HCT116 (cell line): ENCODE measurements at regions not wholly inside any gene's neighbourhood (a gene's known extent, or its start where the extent isn't known, plus 50 kb on each side); places are given as distances from the start of the nearest gene placed in this dataset.

Source experiments
- ATAC-seq: fragments of 200-7000 bp; cut with Tn5 transposase; 2 replicates; pipeline ENCODE4 v1.9.1; 2020; ENCODE audit warnings: mild to moderate bottlenecking, moderate library complexity
- BruUV-seq: library from RNA; stranded (reverse); fragments of 400-500 nt; replicated peaks from 2 replicates; lab custom pipeline; 2021; lab: Mats Ljungman, UMichigan
- CTCF ChIA-PET: fragments of 300-600 bp; sonication (Branson Sonifier 250); formaldehyde crosslinking; loops from one replicate; lab custom pipeline; 2021; ENCODE audit warnings: antibody characterized with exemption; lab: Charles Lee
- POLR2A ChIA-PET: fragments of 300-600, 350-600 bp; sonication (Branson Sonifier 250); formaldehyde crosslinking; loops from one replicate; lab custom pipeline; 2021; ENCODE audit warnings: antibody characterized with exemption; lab: Charles Lee
- RAD21 ChIA-PET, 2 experiments: fragments of 300-600 bp; sonication (Branson Sonifier 250); formaldehyde crosslinking; loops; one replicate each; lab custom pipeline; 2023; ENCODE audit warnings: low total read pairs in 2 of 2; ENCODE audit not compliant: uncharacterized antibody in 2 of 2, unreplicated experiment in 2 of 2, low non-redundant PET in 1 of 2; lab: Charles Lee
- DNase-seq: peaks from one replicate; pipeline ENCODE4 v3.0.0-alpha.2; 2010; ENCODE audit warnings: low read depth, low spot score
- H2AFZ ChIP-seq: fragments of 200-600 bp; shearing (Covaris generic), sonication (generic); 2 replicates; pipeline ENCODE4 v1.6.1; 2017; ENCODE audit warnings: low read depth, mixed run types, mixed read lengths, antibody characterized with exemption, low read length; ENCODE audit not compliant: poor library complexity, severe bottlenecking
- H3K27ac ChIP-seq: 2 replicates; pipeline ENCODE4 v1.5.1; 2012; ENCODE audit warnings: low read depth, low read length
- H3K27me3 ChIP-seq: fragments of 200-600 bp; sonication (generic); 2 replicates; pipeline ENCODE4 v1.6.1; 2016; ENCODE audit warnings: mixed run types, low read length, mixed read lengths; ENCODE audit not compliant: insufficient read depth
- H3K36me3 ChIP-seq, 2 experiments: fragments of 200-500 bp in 1 of 2; fragments of 200-600 bp in 1 of 2; sonication (Bioruptor generic) in 1 of 2; sonication (generic) in 1 of 2; 2 replicates each; pipeline versions ENCODE4 v1.5.1 to v1.6.1; 2014 to 2016; ENCODE audit warnings: low read length in 2 of 2, inconsistent platforms in 1 of 2, mixed read lengths in 1 of 2, mixed run types in 1 of 2; ENCODE audit not compliant: insufficient read depth in 2 of 2, control insufficient read depth in 1 of 2
- H3K4me1 ChIP-seq, 2 experiments: fragments of 200-600 bp in 1 of 2; sonication (generic) in 1 of 2; 2 replicates each; pipeline versions ENCODE4 v1.5.1 to v1.6.1; 2012 to 2017; ENCODE audit warnings: low read length in 2 of 2, inconsistent platforms in 1 of 2, mild to moderate bottlenecking in 1 of 2, mixed read lengths in 1 of 2, mixed run types in 1 of 2, moderate library complexity in 1 of 2; ENCODE audit not compliant: insufficient read depth in 2 of 2, control insufficient read depth in 1 of 2
- H3K4me2 ChIP-seq: fragments of 200-600 bp; sonication (generic); 2 replicates; pipeline ENCODE4 v1.6.1; 2017; ENCODE audit warnings: mixed run types, low read length, mixed read lengths
- H3K4me3 ChIP-seq, 2 experiments: fragments of 200-600 bp in 1 of 2; sonication (generic) in 1 of 2; replicated peaks in 1 of 2; 2 replicates each; pipeline ENCODE4 v1.5.1; 2011 to 2016; ENCODE audit warnings: low read length in 2 of 2, control low read depth in 1 of 2, low read depth in 1 of 2, mild to moderate bottlenecking in 1 of 2, mixed read lengths in 1 of 2, mixed run types in 1 of 2
- H3K79me2 ChIP-seq: fragments of 200-600 bp; sonication (generic); 2 replicates; pipeline ENCODE4 v1.6.1; 2017; ENCODE audit warnings: mild to moderate bottlenecking, mixed run types, low read length, moderate library complexity, mixed read lengths; ENCODE audit not compliant: insufficient read depth
- H3K9ac ChIP-seq: fragments of 200-600 bp; sonication (generic); 2 replicates; pipeline ENCODE4 v1.6.1; 2016; ENCODE audit warnings: low read length, mixed read lengths
- H3K9me2 ChIP-seq: fragments of 200-600 bp; sonication (generic), shearing (Covaris generic); 2 replicates; pipeline ENCODE4 v1.6.1; 2017; ENCODE audit warnings: mixed run types, mild to moderate bottlenecking, moderate library complexity; ENCODE audit not compliant: insufficient read depth
- H3K9me3 ChIP-seq, 2 experiments: fragments of 200-500 bp in 1 of 2; fragments of 200-600 bp in 1 of 2; sonication (Bioruptor generic) in 1 of 2; sonication (generic) in 1 of 2; 2 replicates each; pipeline ENCODE4 v1.6.1; 2014 to 2017; ENCODE audit warnings: low read length in 2 of 2, mixed read lengths in 2 of 2, inconsistent platforms in 1 of 2, low read depth in 1 of 2, mild to moderate bottlenecking in 1 of 2, mixed run types in 1 of 2, moderate library complexity in 1 of 2; ENCODE audit not compliant: control insufficient read depth in 1 of 2, insufficient read depth in 1 of 2
- H4K20me1 ChIP-seq: fragments of 200-600 bp; sonication (generic), shearing (Covaris generic); 2 replicates; pipeline ENCODE4 v1.6.1; 2017; ENCODE audit warnings: mixed run types, mild to moderate bottlenecking, moderate library complexity; ENCODE audit not compliant: insufficient read depth
- ELF1 ChIP-seq: IDR thresholded peaks from 2 replicates; pipeline ENCODE4 v1.6.1; 2012; ENCODE audit warnings: low read depth, borderline replicate concordance
- FOSL1 ChIP-seq: IDR thresholded peaks from 2 replicates; pipeline ENCODE4 v1.6.1; 2012; ENCODE audit warnings: low read depth
- POLR2A ChIP-seq: IDR thresholded peaks from 2 replicates; pipeline ENCODE4 v1.7.0; 2011; ENCODE audit warnings: borderline replicate concordance; ENCODE audit not compliant: insufficient read depth, insufficient read length; ENCODE audit errors: extremely low read depth
- SIN3A ChIP-seq: IDR thresholded peaks from 2 replicates; pipeline ENCODE4 v1.6.1; 2012; ENCODE audit warnings: low read depth
- YY1 ChIP-seq: IDR thresholded peaks from 2 replicates; pipeline ENCODE4 v1.6.1; 2011; ENCODE audit warnings: low read length, low read depth, moderate library complexity, mild to moderate bottlenecking; ENCODE audit not compliant: insufficient replicate concordance; ENCODE audit errors: extremely low read depth
- ZFX ChIP-seq: fragments of 450-650 bp; IDR thresholded peaks from 2 replicates; pipeline ENCODE4 v1.6.1; 2017
- intact Hi-C: fragments of 100-400 bp; cut with micrococcal nuclease; formaldehyde crosslinking; loops from 2 replicates; pipeline ENCODE4 v1.10.0; 2022
- TF ChIP-seq, protein P1 (sequence below): IDR thresholded peaks from 2 replicates; pipeline ENCODE4 v1.6.1; 2012
- TF ChIP-seq, protein P2 (sequence below), 3 experiments: fragments of 200-600 bp in 1 of 3; sonication (generic) in 1 of 3; IDR thresholded peaks in 2 of 3; conservative IDR thresholded peaks in 1 of 3; 2 replicates each; pipeline ENCODE4 v1.5.1; 2012 to 2017; ENCODE audit warnings: low read depth in 2 of 3, low read length in 2 of 3, antibody characterized with exemption in 1 of 3, borderline replicate concordance in 1 of 3, control low read depth in 1 of 3, mild to moderate bottlenecking in 1 of 3, mixed read lengths in 1 of 3, mixed run types in 1 of 3, moderate library complexity in 1 of 3; ENCODE audit not compliant: insufficient read depth in 1 of 3

DNA sequence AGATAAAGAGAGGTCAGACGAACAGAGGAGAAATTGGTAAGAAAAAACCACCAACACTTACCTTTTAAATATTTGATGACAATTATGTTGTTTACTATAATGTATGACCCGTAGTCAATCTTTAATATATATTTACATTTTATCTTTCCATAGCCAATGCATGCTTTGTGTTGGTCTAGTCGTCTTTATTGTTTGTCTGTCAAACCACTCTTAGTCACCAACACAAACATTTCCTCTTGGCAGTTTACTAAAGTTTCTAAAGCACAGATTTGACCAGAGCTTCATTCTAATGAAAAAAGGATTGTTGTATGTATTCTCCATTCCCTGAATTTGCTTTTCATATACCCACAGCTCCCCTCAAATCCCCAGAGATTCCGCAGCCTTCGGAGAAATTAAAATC is 784.7 kb upstream of the PIK3C3 start:
- POLR2A ChIA-PET: no interaction called here
- Histone ChIP-seq H3K4me3 (no peak overlapping the region), H2AFZ (no peak overlapping the region), H3K27me3 (no peaks in the 10 kb centered on the region), H3K9me2 (no peaks in the 10 kb centered on the region), H3K9me3 (peaks cover 0 to 12% of the 10 kb centered on the region in 2 experiments; a peak in 2 of 4 replicates), H3K9ac (no peak overlapping the region), H3K36me3 (no peaks in the 10 kb centered on the region), H4K20me1 (no peaks in the 10 kb centered on the region), H3K4me2 (no peak overlapping the region), H3K4me1 (no peaks in the 10 kb centered on the region), H3K27ac (no peak overlapping the region), H3K79me2 (no peaks in the 10 kb centered on the region)
- CTCF ChIA-PET: no interaction called here
- intact Hi-C loops: no loop called here
- no TSS peak for BruUV-seq
- no peak for TF ChIP-seq FOSL1
- TF ChIP-seq YY1: no peak
- TF ChIP-seq SIN3A: no peak
- no peak for TF ChIP-seq ELF1
- no peak for ATAC-seq
- no peak for DNase-seq
- RAD21 ChIA-PET: no interaction called here

GRCh38 chr18:41165625-41166024 is 789.4 kb upstream of the PIK3C3 start:
- Histone ChIP-seq H2AFZ (no peak overlapping the region), H3K27me3 (no peaks in the 10 kb centered on the region), H3K4me2 (no peak overlapping the region), H4K20me1 (no peaks in the 10 kb centered on the region), H3K79me2 (no peaks in the 10 kb centered on the region), H3K9ac (no peak overlapping the region), H3K4me3 (no peak overlapping the region), H3K9me3 (peaks cover 0 to 21% of the 10 kb centered on the region in 2 experiments; a peak in 2 of 4 replicates), H3K9me2 (no peaks in the 10 kb centered on the region), H3K4me1 (no peaks in the 10 kb centered on the region), H3K27ac (no peak overlapping the region), H3K36me3 (no peaks in the 10 kb centered on the region)
- TF ChIP-seq POLR2A: no peak
- TF ChIP-seq ZFX: no peak
- TF ChIP-seq, protein P1, sequence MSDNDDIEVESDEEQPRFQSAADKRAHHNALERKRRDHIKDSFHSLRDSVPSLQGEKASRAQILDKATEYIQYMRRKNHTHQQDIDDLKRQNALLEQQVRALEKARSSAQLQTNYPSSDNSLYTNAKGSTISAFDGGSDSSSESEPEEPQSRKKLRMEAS: no peak
- TF ChIP-seq, protein P2, sequence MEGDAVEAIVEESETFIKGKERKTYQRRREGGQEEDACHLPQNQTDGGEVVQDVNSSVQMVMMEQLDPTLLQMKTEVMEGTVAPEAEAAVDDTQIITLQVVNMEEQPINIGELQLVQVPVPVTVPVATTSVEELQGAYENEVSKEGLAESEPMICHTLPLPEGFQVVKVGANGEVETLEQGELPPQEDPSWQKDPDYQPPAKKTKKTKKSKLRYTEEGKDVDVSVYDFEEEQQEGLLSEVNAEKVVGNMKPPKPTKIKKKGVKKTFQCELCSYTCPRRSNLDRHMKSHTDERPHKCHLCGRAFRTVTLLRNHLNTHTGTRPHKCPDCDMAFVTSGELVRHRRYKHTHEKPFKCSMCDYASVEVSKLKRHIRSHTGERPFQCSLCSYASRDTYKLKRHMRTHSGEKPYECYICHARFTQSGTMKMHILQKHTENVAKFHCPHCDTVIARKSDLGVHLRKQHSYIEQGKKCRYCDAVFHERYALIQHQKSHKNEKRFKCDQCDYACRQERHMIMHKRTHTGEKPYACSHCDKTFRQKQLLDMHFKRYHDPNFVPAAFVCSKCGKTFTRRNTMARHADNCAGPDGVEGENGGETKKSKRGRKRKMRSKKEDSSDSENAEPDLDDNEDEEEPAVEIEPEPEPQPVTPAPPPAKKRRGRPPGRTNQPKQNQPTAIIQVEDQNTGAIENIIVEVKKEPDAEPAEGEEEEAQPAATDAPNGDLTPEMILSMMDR (IDR thresholded peaks at IDR 0.05 in 2 of 3, conservative IDR thresholded peaks at IDR 0.05 in 1 of 3; ENCODE audit: borderline replicate concordance in 1 of 3, insufficient read depth in 1 of 3, low read depth in 2 of 3, low read length in 2 of 3): no peak
- ChIA-PET POLR2A (no interaction called here), CTCF (no interaction called here), RAD21 (no interaction called here)
- intact Hi-C loops: no loop called here
- no peak for DNase-seq
- no peak for ATAC-seq
- BruUV-seq: no TSS peak
